Neural progenitor cell (in vitro differentiated cells): ENCODE measurements at regions not wholly inside any gene's neighbourhood (a gene's known extent, or its start where the extent isn't known, plus 50 kb on each side); places are given as distances from the start of the nearest gene placed in this dataset.

Experiments used
- DNase-seq: peaks from one replicate; pipeline ENCODE4 v3.0.0-alpha.2; 2016; ENCODE audit warnings: low spot score
- H2AFZ ChIP-seq: fragments of 200-600 bp; sonication (generic); replicated peaks from 2 replicates; pipeline ENCODE4 v1.6.1; 2016; ENCODE audit warnings: antibody characterized with exemption
- H3F3A ChIP-seq: fragments of 200-600 bp; sonication (generic); 2 replicates; pipeline ENCODE4 v1.6.1; 2016; ENCODE audit warnings: antibody characterized with exemption, low read depth
- H3K27ac ChIP-seq: fragments of 200-600 bp; sonication (generic); 2 replicates; pipeline ENCODE4 v1.5.1; 2016; ENCODE audit warnings: mild to moderate bottlenecking
- H3K27me3 ChIP-seq: fragments of 200-600 bp; sonication (generic); 2 replicates; pipeline ENCODE4 v1.6.1; 2016; ENCODE audit warnings: mild to moderate bottlenecking, moderate library complexity
- H3K36me3 ChIP-seq: fragments of 200-600 bp; sonication (generic); 2 replicates; pipeline ENCODE4 v1.5.1; 2016
- H3K4me1 ChIP-seq: fragments of 200-600 bp; sonication (generic); 2 replicates; pipeline ENCODE4 v1.6.1; 2016; ENCODE audit warnings: mixed run types
- H3K4me2 ChIP-seq: fragments of 200-600 bp; sonication (generic); 2 replicates; pipeline ENCODE4 v1.6.1; 2016
- H3K4me3 ChIP-seq: fragments of 200-600 bp; sonication (generic); 2 replicates; pipeline ENCODE4 v1.5.1; 2016
- H3K79me2 ChIP-seq: fragments of 200-600 bp; sonication (generic); 2 replicates; pipeline ENCODE4 v1.6.1; 2016; ENCODE audit warnings: low read depth
- H3K9ac ChIP-seq: fragments of 200-600 bp; sonication (generic); 2 replicates; pipeline ENCODE4 v1.6.1; 2016
- H3K9me3 ChIP-seq: fragments of 200-600 bp; sonication (generic); 2 replicates; pipeline ENCODE4 v1.5.1; 2016; ENCODE audit warnings: low read depth
- H4K20me1 ChIP-seq: fragments of 200-600 bp; sonication (generic); 2 replicates; pipeline ENCODE4 v1.6.1; 2016; ENCODE audit warnings: low read depth
- H3K27ac Mint-ChIP-seq: 3 replicates; pipeline ENCODE4 v1.8.0; 2021; ENCODE audit warnings: mixed read lengths
- H3K27me3 Mint-ChIP-seq: 2 replicates; pipeline ENCODE4 v1.8.0; 2022; ENCODE audit warnings: low read depth, mild to moderate bottlenecking, inconsistent platforms, moderate library complexity, mixed read lengths; ENCODE audit not compliant: insufficient read depth
- H3K36me3 Mint-ChIP-seq: 3 replicates; pipeline ENCODE4 v1.8.0; 2021; ENCODE audit warnings: mixed read lengths
- H3K4me1 Mint-ChIP-seq: 3 replicates; pipeline ENCODE4 v1.8.0; 2021; ENCODE audit warnings: mixed read lengths
- H3K4me3 Mint-ChIP-seq: 3 replicates; pipeline ENCODE4 v1.8.0; 2021; ENCODE audit warnings: mild to moderate bottlenecking, moderate library complexity, mixed read lengths
- H3K9me3 Mint-ChIP-seq: 3 replicates; pipeline ENCODE4 v1.8.0; 2020; ENCODE audit warnings: mixed read lengths
- EZH2 ChIP-seq: fragments of 200-600 bp; sonication (generic); IDR thresholded peaks from 2 replicates; pipeline ENCODE4 v1.6.1; 2017; ENCODE audit warnings: antibody characterized with exemption, mild to moderate bottlenecking, moderate library complexity
- EZH2phosphoT487 ChIP-seq: fragments of 200-600 bp; sonication (generic); IDR thresholded peaks from 2 replicates; pipeline ENCODE4 v1.6.1; 2017; ENCODE audit warnings: antibody characterized with exemption
- TF ChIP-seq, protein P1 (sequence below): fragments of 200-600 bp; sonication (generic); IDR thresholded peaks from 2 replicates; pipeline ENCODE4 v1.5.1; 2017; ENCODE audit warnings: antibody characterized with exemption, mild to moderate bottlenecking

DNA sequence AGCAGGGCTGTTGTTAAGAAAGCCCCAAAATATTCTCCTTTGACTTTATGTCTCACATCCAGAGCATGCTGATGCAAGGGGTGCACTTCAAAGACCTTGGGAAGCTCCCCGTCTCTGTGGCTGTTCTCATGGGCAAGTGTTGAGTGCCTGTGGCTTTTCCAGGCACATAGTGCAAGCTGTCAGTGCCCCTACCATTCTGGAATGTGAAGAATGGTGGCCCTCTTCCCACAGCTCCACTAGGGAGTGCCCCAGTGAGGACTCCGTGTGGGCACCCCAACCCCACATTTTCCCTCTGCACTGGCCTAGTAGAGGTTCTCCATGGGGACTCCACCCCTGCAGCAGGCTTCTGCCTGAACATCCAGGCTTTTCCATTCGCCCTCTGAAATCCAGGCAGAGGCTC, 673.7 kb downstream of the HTR1B start:
- TF ChIP-seq, protein P1, sequence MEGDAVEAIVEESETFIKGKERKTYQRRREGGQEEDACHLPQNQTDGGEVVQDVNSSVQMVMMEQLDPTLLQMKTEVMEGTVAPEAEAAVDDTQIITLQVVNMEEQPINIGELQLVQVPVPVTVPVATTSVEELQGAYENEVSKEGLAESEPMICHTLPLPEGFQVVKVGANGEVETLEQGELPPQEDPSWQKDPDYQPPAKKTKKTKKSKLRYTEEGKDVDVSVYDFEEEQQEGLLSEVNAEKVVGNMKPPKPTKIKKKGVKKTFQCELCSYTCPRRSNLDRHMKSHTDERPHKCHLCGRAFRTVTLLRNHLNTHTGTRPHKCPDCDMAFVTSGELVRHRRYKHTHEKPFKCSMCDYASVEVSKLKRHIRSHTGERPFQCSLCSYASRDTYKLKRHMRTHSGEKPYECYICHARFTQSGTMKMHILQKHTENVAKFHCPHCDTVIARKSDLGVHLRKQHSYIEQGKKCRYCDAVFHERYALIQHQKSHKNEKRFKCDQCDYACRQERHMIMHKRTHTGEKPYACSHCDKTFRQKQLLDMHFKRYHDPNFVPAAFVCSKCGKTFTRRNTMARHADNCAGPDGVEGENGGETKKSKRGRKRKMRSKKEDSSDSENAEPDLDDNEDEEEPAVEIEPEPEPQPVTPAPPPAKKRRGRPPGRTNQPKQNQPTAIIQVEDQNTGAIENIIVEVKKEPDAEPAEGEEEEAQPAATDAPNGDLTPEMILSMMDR: no peak
- no peak for TF ChIP-seq EZH2phosphoT487
- TF ChIP-seq EZH2: no peak
- no peak overlapping the region for H3K27ac Mint-ChIP-seq
- H3K9ac ChIP-seq: no peak overlapping the region
- no peaks in the 10 kb centered on the region for H3K27me3 Mint-ChIP-seq
- no peaks in the 10 kb centered on the region for H3F3A ChIP-seq
- no peak overlapping the region for H3K4me3 ChIP-seq
- no peaks in the 10 kb centered on the region for H4K20me1 ChIP-seq
- H3K79me2 ChIP-seq: no peaks in the 10 kb centered on the region
- no peaks in the 10 kb centered on the region for H3K27me3 ChIP-seq
- H2AFZ ChIP-seq: no peak overlapping the region
- H3K4me1 Mint-ChIP-seq: peaks cover 3% of the 10 kb centered on the region
- no peak overlapping the region for H3K4me3 Mint-ChIP-seq
- H3K4me2 ChIP-seq: no peak overlapping the region
- no peaks in the 10 kb centered on the region for H3K4me1 ChIP-seq
- no peaks in the 10 kb centered on the region for H3K36me3 ChIP-seq
- no peaks in the 10 kb centered on the region for H3K9me3 Mint-ChIP-seq
- H3K36me3 Mint-ChIP-seq: no peaks in the 10 kb centered on the region
- peaks cover 3% of the 10 kb centered on the region for H3K9me3 ChIP-seq
- H3K27ac ChIP-seq: no peak overlapping the region
- no peak for DNase-seq

DNA sequence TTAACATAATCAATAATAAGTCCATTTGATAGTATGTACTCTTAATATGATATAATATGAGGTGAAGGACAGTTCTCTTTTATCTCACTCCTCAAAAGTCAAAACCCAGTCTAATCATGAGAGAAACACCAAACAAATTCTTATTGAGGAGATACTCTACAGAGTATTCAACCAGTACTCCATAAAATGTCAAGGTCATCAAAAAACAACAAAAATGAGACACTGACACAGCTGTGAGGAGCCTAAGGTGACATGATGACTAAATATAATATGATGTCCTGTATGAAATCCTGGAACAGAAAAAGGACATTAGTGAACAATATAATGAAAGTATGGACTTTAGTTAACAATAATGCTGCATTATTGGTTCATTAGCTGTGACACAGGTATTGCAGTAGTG, 675.1 kb downstream of the HTR1B start:
- TF ChIP-seq, protein P1: no peak
- TF ChIP-seq EZH2 (no peak), EZH2phosphoT487 (no peak)
- Mint-ChIP-seq H3K4me1 (peaks cover 3% of the 10 kb centered on the region), H3K27ac (no peak overlapping the region), H3K36me3 (no peaks in the 10 kb centered on the region), H3K9me3 (no peaks in the 10 kb centered on the region), H3K27me3 (no peaks in the 10 kb centered on the region), H3K4me3 (no peak overlapping the region)
- H3K4me1 ChIP-seq: no peaks in the 10 kb centered on the region
- no peaks in the 10 kb centered on the region for H3K79me2 ChIP-seq
- H3K4me3 ChIP-seq: no peak overlapping the region
- no peak overlapping the region for H2AFZ ChIP-seq
- no peak overlapping the region for H3K9ac ChIP-seq
- no peak overlapping the region for H3K27ac ChIP-seq
- H3F3A ChIP-seq: no peaks in the 10 kb centered on the region
- no peak overlapping the region for H3K4me2 ChIP-seq
- H3K27me3 ChIP-seq: no peaks in the 10 kb centered on the region
- no peaks in the 10 kb centered on the region for H4K20me1 ChIP-seq
- no peaks in the 10 kb centered on the region for H3K9me3 ChIP-seq
- H3K36me3 ChIP-seq: no peaks in the 10 kb centered on the region
- no peak for DNase-seq

DNA sequence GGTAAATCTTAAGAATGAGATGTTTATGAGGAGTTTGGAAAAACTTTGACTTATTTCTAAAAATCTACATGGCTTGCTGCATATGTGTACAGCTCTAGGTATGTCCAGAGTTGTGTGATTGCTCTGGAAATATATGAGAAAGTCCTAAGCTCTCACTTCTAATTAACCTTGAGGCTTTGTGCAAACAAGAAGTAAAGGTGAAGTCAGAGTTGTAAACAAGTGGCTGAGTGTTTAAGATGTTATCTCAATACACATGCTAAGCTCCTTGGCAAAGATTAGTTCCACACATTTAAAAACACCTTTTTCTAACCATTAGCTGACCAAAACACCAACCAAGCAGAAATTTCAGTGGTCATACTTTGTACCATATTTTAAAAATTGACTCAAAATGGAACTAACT, 684.2 kb downstream of the HTR1B start:
- no peaks in the 10 kb centered on the region for H4K20me1 ChIP-seq
- H3K4me1 ChIP-seq: no peaks in the 10 kb centered on the region
- H3K4me3 Mint-ChIP-seq: no peak overlapping the region
- DNase-seq: no peak
- H3K9me3 Mint-ChIP-seq: no peaks in the 10 kb centered on the region
- H3F3A ChIP-seq: no peaks in the 10 kb centered on the region
- H3K9ac ChIP-seq: no peak overlapping the region
- no peak overlapping the region for H3K4me3 ChIP-seq
- TF ChIP-seq, protein P1: no peak
- TF ChIP-seq EZH2 (no peak), EZH2phosphoT487 (no peak)
- no peaks in the 10 kb centered on the region for H3K36me3 Mint-ChIP-seq
- H3K27ac ChIP-seq: no peak overlapping the region
- no peak overlapping the region for H3K4me2 ChIP-seq
- H3K27ac Mint-ChIP-seq: no peak overlapping the region
- H2AFZ ChIP-seq: no peak overlapping the region
- H3K36me3 ChIP-seq: no peaks in the 10 kb centered on the region
- no peaks in the 10 kb centered on the region for H3K79me2 ChIP-seq
- H3K4me1 Mint-ChIP-seq: peaks cover 6% of the 10 kb centered on the region
- no peaks in the 10 kb centered on the region for H3K27me3 ChIP-seq
- no peaks in the 10 kb centered on the region for H3K9me3 ChIP-seq
- H3K27me3 Mint-ChIP-seq: no peaks in the 10 kb centered on the region

DNA sequence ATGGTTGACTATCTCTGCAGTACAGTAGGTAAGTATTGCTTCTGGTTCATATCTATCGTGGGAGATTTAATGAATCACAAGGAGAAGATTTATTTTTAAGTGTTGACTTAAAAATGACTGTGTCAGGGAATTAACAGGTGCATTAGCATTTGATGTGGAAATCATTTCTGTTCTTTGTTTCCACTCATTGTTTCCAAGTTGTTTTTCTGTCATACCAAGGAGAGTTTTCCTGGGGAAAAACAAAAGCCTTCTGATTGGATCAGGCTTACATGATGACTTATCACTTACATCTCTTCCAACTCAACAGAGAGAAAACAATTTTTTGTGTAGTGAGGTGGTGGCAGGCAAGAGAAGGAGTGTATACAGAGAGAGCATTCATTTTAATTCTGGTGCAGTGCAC, 686.4 kb downstream of the HTR1B start:
- TF ChIP-seq EZH2phosphoT487 (no peak), EZH2 (no peak)
- TF ChIP-seq, protein P1: no peak
- H3K4me2 ChIP-seq: no peak overlapping the region
- no peaks in the 10 kb centered on the region for H3K36me3 ChIP-seq
- Mint-ChIP-seq H3K27ac (no peak overlapping the region), H3K36me3 (no peaks in the 10 kb centered on the region), H3K4me3 (no peak overlapping the region), H3K9me3 (no peaks in the 10 kb centered on the region), H3K27me3 (no peaks in the 10 kb centered on the region), H3K4me1 (peaks cover 6% of the 10 kb centered on the region)
- DNase-seq: no peak
- no peak overlapping the region for H3K27ac ChIP-seq
- no peaks in the 10 kb centered on the region for H3K79me2 ChIP-seq
- no peaks in the 10 kb centered on the region for H3K9me3 ChIP-seq
- H3F3A ChIP-seq: no peaks in the 10 kb centered on the region
- no peak overlapping the region for H2AFZ ChIP-seq
- no peak overlapping the region for H3K4me3 ChIP-seq
- no peaks in the 10 kb centered on the region for H3K4me1 ChIP-seq
- H3K27me3 ChIP-seq: no peaks in the 10 kb centered on the region
- H4K20me1 ChIP-seq: no peaks in the 10 kb centered on the region
- H3K9ac ChIP-seq: no peak overlapping the region
